Transverse colon (tissue), 4 donors: ENCODE measurements at regions not wholly inside any gene's neighbourhood (a gene's known extent, or its start where the extent isn't known, plus 50 kb on each side); places are given as distances from the start of the nearest gene placed in this dataset.

Experiments used
- DNase-seq: peaks from one replicate; pipeline ENCODE4 v3.0.0-alpha.2; 2019
- H3K27ac ChIP-seq, 4 donors: fragments of 200-600 bp; sonication (generic); 2 replicates each; pipeline ENCODE4 v1.5.1; 2016 to 2018; ENCODE audit warnings: inconsistent platforms in 4 of 4
- H3K27me3 ChIP-seq: fragments of 200-600 bp; sonication (generic); 2 replicates; pipeline ENCODE4 v1.5.1; 2017; ENCODE audit warnings: inconsistent platforms
- H3K36me3 ChIP-seq, 4 donors: fragments of 200-600 bp; sonication (generic); 2 replicates each; pipeline ENCODE4 v1.5.1; 2017 to 2019; ENCODE audit warnings: inconsistent platforms in 4 of 4
- H3K4me1 ChIP-seq, 4 donors: fragments of 200-600 bp; sonication (generic); 2 replicates each; pipeline ENCODE4 v1.5.1; 2017 to 2020; ENCODE audit warnings: inconsistent platforms in 4 of 4
- H3K4me3 ChIP-seq, 4 donors: fragments of 200-600 bp; sonication (generic); 1 replicate in 1 of 4; 2 replicates in 3 of 4; pipeline versions ENCODE4 v1.5.1 to v1.6.1; 2017 to 2019; ENCODE audit warnings: inconsistent platforms in 4 of 4
- H3K9me3 ChIP-seq, 2 donors: fragments of 200-600 bp; sonication (generic); 2 replicates each; pipeline ENCODE4 v1.5.1; 2017 to 2019; ENCODE audit warnings: inconsistent platforms in 2 of 2
- CTCF ChIP-seq, 5 experiments: fragments of 200-600 bp in 3 of 5; fragments of 450-650 bp in 2 of 5; sonication (generic) in 3 of 5; IDR thresholded peaks; 1 replicate in 2 of 5; 2 replicates in 3 of 5; pipeline ENCODE4 v1.5.1; 2016 to 2017; ENCODE audit warnings: antibody characterized with exemption in 5 of 5, inconsistent platforms in 3 of 5, mild to moderate bottlenecking in 2 of 5, moderate library complexity in 1 of 5
- EP300 ChIP-seq: sonication (generic); formaldehyde crosslinking; IDR thresholded peaks from one replicate; pipeline ENCODE4 v1.6.1; 2017; ENCODE audit warnings: antibody characterized with exemption, low read depth
- POLR2A ChIP-seq: fragments of 450-650 bp; IDR thresholded peaks from one replicate; pipeline ENCODE4 v1.6.1; 2016; ENCODE audit warnings: antibody characterized with exemption, mild to moderate bottlenecking, moderate library complexity
- POLR2AphosphoS5 ChIP-seq, 3 donors: sonication (generic); formaldehyde crosslinking; IDR thresholded peaks; one replicate each; pipeline ENCODE4 v1.6.1; 2016; ENCODE audit warnings: antibody characterized with exemption in 3 of 3
- WGBS, 2 donors: methylation state at CpG; one replicate each; pipeline ENCODE4 v1.1.5; 2018; ENCODE audit warnings: low coverage in 1 of 2; 5-methylcytosine and 5-hydroxymethylcytosine counted together
- in situ Hi-C, 4 donors: fragments of 200-750 bp; cut with MboI; loops; one replicate each; pipeline versions ENCODE4 v1.15.0 to v1.15.1; 2017; ENCODE audit warnings: low sequenced_read_pairs in 3 of 4, low pct_ligation_motif_present in 1 of 4, low pct_unique_long_range_greater_than_20kb in 1 of 4
- intact Hi-C: fragments of 100-400 bp; cut with DNase I; formaldehyde crosslinking; loops from one replicate; pipeline ENCODE4 v1.15.1; 2023; ENCODE audit warnings: low total_unique reads

DNA sequence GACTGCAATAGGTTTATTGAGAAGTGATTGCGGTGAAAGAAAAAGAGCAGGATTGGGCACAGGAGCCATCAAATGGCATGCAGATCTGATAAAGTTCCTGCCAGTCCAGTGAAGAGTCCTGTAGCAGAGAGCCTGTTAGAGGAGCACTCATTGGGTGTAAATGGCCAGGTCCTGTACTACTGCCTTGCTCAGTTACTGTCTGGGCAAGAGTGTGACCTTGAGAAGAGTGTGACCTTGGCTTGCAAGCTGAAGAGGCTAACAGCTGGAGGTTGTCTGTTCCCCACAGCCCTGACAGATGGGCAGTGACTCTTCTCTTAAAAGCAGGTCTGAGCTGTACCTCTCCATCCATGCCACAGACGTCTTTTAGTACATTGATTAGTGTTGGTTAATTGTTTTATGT, 148.6 kb upstream of the SLC38A2 start:
- Histone ChIP-seq H3K4me1 (peaks cover 0 to 39% (median 10%) of the 10 kb centered on the region in 4 donors), H3K27ac (peak overlapping the region in 2 of 4 donors; percentile 2 to 24), H3K9me3 (no peaks in the 10 kb centered on the region), H3K36me3 (no peaks in the 10 kb centered on the region), H3K4me3 (no peak overlapping the region), H3K27me3 (no peaks in the 10 kb centered on the region)
- intact Hi-C loops (no loop called here), in situ Hi-C loops (no loop called here)
- TF ChIP-seq CTCF (IDR thresholded peaks at IDR 0.05), result no peak
- no peak for TF ChIP-seq POLR2A
- TF ChIP-seq EP300, result no peak
- no peak for TF ChIP-seq POLR2AphosphoS5 (IDR thresholded peaks at IDR 0.05)
- WGBS, 2 donors, result 80 to 82% methylated on average over 1 to 2 of the region's 2 CpGs
- no peak for DNase-seq

GRCh38 chr12:46519407-46519806, 146.8 kb upstream of the SLC38A2 start:
- Histone ChIP-seq H3K27me3 (no peaks in the 10 kb centered on the region), H3K4me3 (no peak overlapping the region), H3K36me3 (no peaks in the 10 kb centered on the region), H3K27ac (peak overlapping the region; percentile 44 to 65 (median 58)), H3K9me3 (no peaks in the 10 kb centered on the region), H3K4me1 (peaks cover 0 to 35% (median 5%) of the 10 kb centered on the region in 4 donors)
- TF ChIP-seq POLR2A (no peak), EP300 (no peak), CTCF (IDR thresholded peaks at IDR 0.05) (no peak), POLR2AphosphoS5 (IDR thresholded peaks at IDR 0.05) (no peak)
- intact Hi-C loops, result no loop called here
- 100% methylated on average over 1 of the region's 1 CpG; no CpG with 5 or more reads in 1 of the 2 donors for WGBS, 2 donors
- no peak for DNase-seq
- in situ Hi-C loops, result no loop called here

DNA sequence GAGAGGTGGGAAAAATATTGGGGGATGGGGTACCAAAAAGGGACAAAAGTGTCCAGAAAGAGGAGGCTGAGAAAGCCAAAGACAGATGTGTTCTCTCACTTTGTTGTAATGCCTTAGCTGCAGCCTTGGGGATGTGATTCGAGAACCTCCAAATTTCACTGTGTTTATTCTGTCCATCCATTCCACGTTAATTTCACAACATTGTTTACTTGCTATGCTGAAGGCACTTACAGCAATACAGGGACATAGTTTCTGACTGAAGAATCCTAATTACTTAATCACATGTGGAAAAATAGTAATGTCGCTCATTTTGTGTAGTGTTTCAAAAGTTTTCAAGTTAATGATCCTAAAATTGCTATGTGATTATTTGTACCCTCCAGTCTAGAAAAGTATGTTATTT, 146.2 kb upstream of the SLC38A2 start:
- DNase-seq, result no peak
- Histone ChIP-seq H3K27me3 (no peaks in the 10 kb centered on the region), H3K9me3 (no peaks in the 10 kb centered on the region), H3K4me3 (no peak overlapping the region), H3K4me1 (peaks cover 0 to 35% (median 5%) of the 10 kb centered on the region in 4 donors), H3K27ac (peak overlapping the region; percentile 44 to 65 (median 58)), H3K36me3 (no peaks in the 10 kb centered on the region)
- in situ Hi-C loops (no loop called here), intact Hi-C loops (no loop called here)
- peak in 2 of 3 donors; percentile 53 to 60 for TF ChIP-seq POLR2AphosphoS5 (IDR thresholded peaks at IDR 0.05)
- no peak for TF ChIP-seq EP300
- WGBS, 2 donors, result 73 to 86% methylated on average over 3 of the region's 3 CpGs

- Histone ChIP-seq H3K4me1 (peaks cover 0 to 30% (median 4%) of the 10 kb centered on the region in 4 donors), H3K27ac (peak overlapping the region; percentile 44 to 65 (median 58)), H3K9me3 (no peaks in the 10 kb centered on the region), H3K27me3 (no peaks in the 10 kb centered on the region), H3K36me3 (no peaks in the 10 kb centered on the region), H3K4me3 (no peak overlapping the region)
- DNase-seq, result no peak
- TF ChIP-seq CTCF (IDR thresholded peaks at IDR 0.05) (no peak), POLR2AphosphoS5 (IDR thresholded peaks at IDR 0.05) (peak in 1 of 3 donors; percentile 25), POLR2A (no peak)
- intact Hi-C loops, result no loop called here
- in situ Hi-C loops, result no loop called here
Observed at GRCh38 chr12:46518169-46518568, 145.6 kb upstream of the SLC38A2 start.

DNA sequence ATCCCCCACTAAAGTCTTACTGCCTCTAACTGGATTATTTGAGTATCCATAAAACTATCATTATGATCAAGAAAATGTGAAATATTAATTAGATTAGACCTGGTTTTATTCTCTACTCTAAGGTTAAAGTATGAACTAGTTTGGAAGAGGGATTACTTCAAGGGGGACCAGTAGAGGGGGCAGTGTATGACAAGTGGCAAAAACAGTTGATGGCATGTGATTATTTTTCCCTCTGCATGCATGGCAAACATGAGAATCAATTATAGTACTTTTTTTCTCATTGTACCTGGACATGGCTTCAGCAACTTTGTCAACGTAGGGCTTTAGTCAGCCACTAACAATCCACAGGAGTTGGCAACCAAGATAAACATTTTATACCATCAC, 145.0 kb upstream of the SLC38A2 start:
- TF ChIP-seq EP300 (no peak), POLR2AphosphoS5 (IDR thresholded peaks at IDR 0.05) (no peak), CTCF (IDR thresholded peaks at IDR 0.05) (no peak), POLR2A (no peak)
- 75 to 83% methylated on average over 1 of the region's 1 CpG for WGBS, 2 donors
- Histone ChIP-seq H3K4me3 (no peak overlapping the region), H3K27ac (peak overlapping the region in 3 of 4 donors; percentile 20 to 65 (median 44)), H3K9me3 (no peaks in the 10 kb centered on the region), H3K36me3 (no peaks in the 10 kb centered on the region), H3K27me3 (no peaks in the 10 kb centered on the region), H3K4me1 (peaks cover 0 to 29% (median 4%) of the 10 kb centered on the region in 4 donors)
- in situ Hi-C loops, result no loop called here
- DNase-seq, result no peak
- intact Hi-C loops, result no loop called here
